WTC11 (cell line): ENCODE measurements at regions not wholly inside any gene's neighbourhood (a gene's known extent, or its start where the extent isn't known, plus 50 kb on each side); places are given as distances from the start of the nearest gene placed in this dataset.

Source experiments
- ATAC-seq: fragments of 200-7000 bp; cut with Tn5 transposase; 2 replicates; pipeline ENCODE4 v1.10.0; 2021; ENCODE audit warnings: mild to moderate bottlenecking, moderate library complexity
- CTCF ChIA-PET: fragments of 300-600 bp; sonication (Branson Sonifier 250); formaldehyde crosslinking; loops from one replicate; lab custom pipeline; 2021; ENCODE audit warnings: antibody characterized with exemption; lab: Charles Lee
- POLR2A ChIA-PET: fragments of 350-600 bp; sonication (Branson Sonifier 250); formaldehyde crosslinking; loops from one replicate; lab custom pipeline; 2021; ENCODE audit warnings: antibody characterized with exemption; lab: Charles Lee
- DNase-seq: peaks from one replicate; pipeline ENCODE4 v3.0.0; 2021; ENCODE audit warnings: low spot score
- H3K27ac Mint-ChIP-seq: 2 replicates; pipeline ENCODE4 v1.8.0; 2021; ENCODE audit warnings: mixed read lengths
- H3K27me3 Mint-ChIP-seq: 2 replicates; pipeline ENCODE4 v1.8.0; 2021; ENCODE audit warnings: low read depth, mild to moderate bottlenecking, moderate library complexity, mixed read lengths
- H3K36me3 Mint-ChIP-seq: 2 replicates; pipeline ENCODE4 v1.8.0; 2021; ENCODE audit warnings: mixed read lengths
- H3K4me1 Mint-ChIP-seq: 2 replicates; pipeline ENCODE4 v1.8.0; 2022; ENCODE audit warnings: mixed read lengths
- H3K4me3 Mint-ChIP-seq: 2 replicates; pipeline ENCODE4 v1.8.0; 2021; ENCODE audit warnings: mild to moderate bottlenecking, moderate library complexity, mixed read lengths
- H3K9me3 Mint-ChIP-seq: 2 replicates; pipeline ENCODE4 v1.8.0; 2021; ENCODE audit warnings: mixed read lengths
- ARID4B ChIP-seq: sonication (generic); formaldehyde crosslinking; IDR thresholded peaks from 2 replicates; pipeline ENCODE4 v1.8.0; 2023; ENCODE audit warnings: missing genetic modification reagents, mild to moderate bottlenecking, borderline replicate concordance
- CREM ChIP-seq: sonication (generic); formaldehyde crosslinking; IDR thresholded peaks from 2 replicates; pipeline ENCODE4 v1.8.1; 2022; ENCODE audit warnings: mild to moderate bottlenecking, missing genetic modification reagents, moderate library complexity
- CTCF ChIP-seq: fragments of 200-600 bp; IDR thresholded peaks from 2 replicates; pipeline ENCODE4 v1.8.0; 2022; ENCODE audit warnings: antibody characterized with exemption
- ERG ChIP-seq: fragments of 250-450 bp; sonication (Bioruptor Pico); IDR thresholded peaks from 2 replicates; pipeline ENCODE4 v1.8.0; 2021; ENCODE audit warnings: mild to moderate bottlenecking
- IRF2 ChIP-seq: sonication (generic); formaldehyde crosslinking; IDR thresholded peaks from 2 replicates; pipeline ENCODE4 v1.8.0; 2022; ENCODE audit warnings: low read depth, missing genetic modification reagents, borderline replicate concordance
- JAZF1 ChIP-seq: fragments of 250-450 bp; sonication (Bioruptor Pico); IDR thresholded peaks from 2 replicates; pipeline ENCODE4 v1.9.0; 2021; ENCODE audit warnings: moderate library complexity, mild to moderate bottlenecking, inconsistent platforms
- JUN ChIP-seq: sonication (generic); formaldehyde crosslinking; IDR thresholded peaks from 2 replicates; pipeline ENCODE4 v1.8.0; 2023; ENCODE audit warnings: mild to moderate bottlenecking, missing genetic modification reagents
- PREB ChIP-seq: sonication (generic); formaldehyde crosslinking; IDR thresholded peaks from 2 replicates; pipeline ENCODE4 v1.8.1; 2022; ENCODE audit warnings: mild to moderate bottlenecking, missing genetic modification reagents, moderate library complexity, borderline replicate concordance
- RELA ChIP-seq: sonication (generic); formaldehyde crosslinking; IDR thresholded peaks from 2 replicates; pipeline ENCODE4 v1.8.1; 2022; ENCODE audit warnings: missing genetic modification reagents, mild to moderate bottlenecking, borderline replicate concordance
- SMAD3 ChIP-seq: sonication (generic); formaldehyde crosslinking; IDR thresholded peaks from 2 replicates; pipeline ENCODE4 v1.8.0; 2022; ENCODE audit warnings: missing genetic modification reagents, mild to moderate bottlenecking, borderline replicate concordance
- SP1 ChIP-seq: sonication (generic); formaldehyde crosslinking; conservative IDR thresholded peaks from 2 replicates; pipeline ENCODE4 v1.8.1; 2022; ENCODE audit warnings: missing genetic modification reagents
- STAT6 ChIP-seq: sonication (generic); formaldehyde crosslinking; conservative IDR thresholded peaks from 2 replicates; pipeline ENCODE4 v1.8.1; 2023; ENCODE audit warnings: mild to moderate bottlenecking, low read depth, missing genetic modification reagents, moderate library complexity
- TEAD1 ChIP-seq: sonication (generic); formaldehyde crosslinking; IDR thresholded peaks from 2 replicates; pipeline ENCODE4 v1.8.0; 2022; ENCODE audit warnings: mild to moderate bottlenecking, missing genetic modification reagents
- ZNF138 ChIP-seq: sonication (generic); formaldehyde crosslinking; conservative IDR thresholded peaks from 2 replicates; pipeline ENCODE4 v1.8.1; 2022; ENCODE audit warnings: mild to moderate bottlenecking, moderate library complexity, missing genetic modification reagents
- ZNF423 ChIP-seq: fragments of 250-450 bp; sonication (Bioruptor Pico); IDR thresholded peaks from 2 replicates; pipeline ENCODE4 v2.1.2; 2022; ENCODE audit warnings: mild to moderate bottlenecking, moderate library complexity
- ZSCAN18 ChIP-seq: fragments of 250-450 bp; sonication (Bioruptor Pico); IDR thresholded peaks from 2 replicates; pipeline ENCODE4 v2.1.2; 2022; ENCODE audit warnings: mild to moderate bottlenecking, moderate library complexity

GRCh38 chr10:129094861-129095260 lies 372.2 kb upstream of the MGMT start:
- CTCF ChIA-PET = no interaction called here

GRCh38 chr10:129095680-129096064 lies 371.4 kb upstream of the MGMT start:
- Mint-ChIP-seq H3K4me3 (no peak overlapping the region), H3K36me3 (no peaks in the 10 kb centered on the region), H3K9me3 (no peaks in the 10 kb centered on the region), H3K27me3 (no peaks in the 10 kb centered on the region; the same call in 1 of the 2 replicates), H3K27ac (no peak overlapping the region), H3K4me1 (peaks cover under 1% of the 10 kb centered on the region; the same call in 1 of the 2 replicates)
- ChIA-PET POLR2A (no interaction called here), CTCF (no interaction called here)
- ATAC-seq (no peak), DNase-seq (no peak)
- TF ChIP-seq ARID4B = no peak
- TF ChIP-seq JAZF1 (CRISPR knock-in tag) = no peak

More at GRCh38 chr10:129094861-129095260, 372.2 kb upstream of the MGMT start:
- H3K27ac Mint-ChIP-seq = no peak overlapping the region
- POLR2A ChIA-PET = no interaction called here
- TF ChIP-seq CREM (CRISPR knock-in tag) = no peak
- no peaks in the 10 kb centered on the region; the same call in 1 of the 2 replicates for H3K27me3 Mint-ChIP-seq
- DNase-seq (no peak), ATAC-seq (no peak)
- H3K4me3 Mint-ChIP-seq = no peak overlapping the region
- H3K9me3 Mint-ChIP-seq = no peaks in the 10 kb centered on the region
- no peaks in the 10 kb centered on the region for H3K36me3 Mint-ChIP-seq
- H3K4me1 Mint-ChIP-seq = peaks cover 8% of the 10 kb centered on the region

GRCh38 chr10:129096065-129096984 lies 370.7 kb upstream of the MGMT start:
- no peaks in the 10 kb centered on the region for H3K36me3 Mint-ChIP-seq
- no peaks in the 10 kb centered on the region; the same call in 1 of the 2 replicates for H3K27me3 Mint-ChIP-seq
- ChIA-PET POLR2A (no interaction called here), CTCF (no interaction called here)
- H3K4me3 Mint-ChIP-seq = no peak overlapping the region
- H3K9me3 Mint-ChIP-seq = no peaks in the 10 kb centered on the region
- no peak overlapping the region for H3K27ac Mint-ChIP-seq
- H3K4me1 Mint-ChIP-seq = 0 out of 2 replicates have a peak, but pooled peaks cover 3% of the 10 kb centered on the region
- DNase-seq (no peak), ATAC-seq (no peak)
- no peak for TF ChIP-seq TEAD1
- no peak for TF ChIP-seq SP1 (CRISPR knock-in tag)
- TF ChIP-seq ZSCAN18 (CRISPR knock-in tag) = no peak
- TF ChIP-seq ZNF423 = no peak
- TF ChIP-seq JUN (CRISPR knock-in tag) = no peak
- TF ChIP-seq ZNF138 (CRISPR knock-in tag) = no peak
- TF ChIP-seq RELA (CRISPR knock-in tag) = no peak
- no peak for TF ChIP-seq STAT6
- no peak for TF ChIP-seq IRF2
- no peak for TF ChIP-seq PREB (CRISPR knock-in tag)
- TF ChIP-seq SMAD3 (CRISPR knock-in tag) = no peak
- TF ChIP-seq ERG (CRISPR knock-in tag) = no peak
- TF ChIP-seq CTCF = no peak
